ENCODE measurements at regions not wholly inside any gene's neighbourhood (a gene's known extent, or its start where the extent isn't known, plus 50 kb on each side); places are given as distances from the start of the nearest gene placed in this dataset.

- no peak overlapping the region for H3K9ac ChIP-seq (replicated peaks; ENCODE audit: extremely low read depth, insufficient read depth, low read length)
- POLR2A ChIA-PET = no interaction called here
- CTCF ChIA-PET = no interaction called here
- no peak overlapping the region for H3K4me3 ChIP-seq (replicated peaks in 1 of 3; ENCODE audit: insufficient read depth in 1 of 3, low read depth in 1 of 3, low read length in 3 of 3)
- intact Hi-C loops (cut with micrococcal nuclease) (no loop called here), dilution Hi-C loops (cut with MboI; ENCODE audit: extremely low pct_ligation_motif_present, low sequenced_read_pairs) (no loop called here)
- H3K36me3 ChIP-seq (ENCODE audit: control insufficient read depth in 2 of 2, extremely low read depth in 1 of 2, insufficient read depth in 2 of 2, low read length in 2 of 2) = no peaks in the 10 kb centered on the region
- H3K4me2 ChIP-seq (ENCODE audit: insufficient read depth, low read length) = no peak overlapping the region
- H2AFZ ChIP-seq (ENCODE audit: low read depth, low read length) = no peak overlapping the region
- BruUV-seq (replicated peaks) = no TSS peak
- no peak overlapping the region for H3K27ac ChIP-seq (ENCODE audit: insufficient read depth, low read depth, low read length)
- no peaks in the 10 kb centered on the region for H3K9me1 ChIP-seq (replicated peaks; ENCODE audit: control insufficient read depth, extremely low read depth, insufficient read depth, low read length)
- no peaks in the 10 kb centered on the region for H4K20me1 ChIP-seq (replicated peaks; ENCODE audit: control insufficient read depth, extremely low read depth, insufficient read depth, low read length)
- TF ChIP-seq JUN (IDR thresholded peaks at IDR 0.05; ENCODE audit: borderline replicate concordance, insufficient read depth, insufficient read length, low read depth) (no peak), MAX (IDR thresholded peaks at IDR 0.05; ENCODE audit: insufficient read depth, insufficient read length) (no peak), FOS (IDR thresholded peaks at IDR 0.05; ENCODE audit: borderline replicate concordance, insufficient read depth, low read length) (no peak), CTCF (IDR thresholded peaks at IDR 0.05; ENCODE audit: extremely low read depth in 1 of 2, insufficient read depth in 1 of 2, low read depth in 1 of 2, low read length in 2 of 2) (no peak), EZH2 (IDR thresholded peaks at IDR 0.05; ENCODE audit: borderline replicate concordance, low read depth, low read length, severe bottlenecking) (no peak), POLR2AphosphoS5 (IDR thresholded peaks at IDR 0.05; ENCODE audit: insufficient read depth, low read depth, low read length) (no peak), MYC (IDR thresholded peaks at IDR 0.05; ENCODE audit: low read depth, low read length) (no peak), POLR2A (IDR thresholded peaks at IDR 0.05; ENCODE audit: low read depth, low read length) (no peak), GATA2 (IDR thresholded peaks at IDR 0.05; ENCODE audit: insufficient read depth, insufficient read length, low read depth, low read length) (no peak)
- H3K4me1 ChIP-seq (ENCODE audit: control insufficient read depth, extremely low read depth, insufficient read depth, low read length) = no peaks in the 10 kb centered on the region
- no peak for FAIRE-seq
- H3K79me2 ChIP-seq (ENCODE audit: control insufficient read depth, insufficient read depth, low read length) = no peaks in the 10 kb centered on the region
- DNase-seq (ENCODE audit: low read depth, low spot score) = no peak
- H3K27me3 ChIP-seq (ENCODE audit: control insufficient read depth in 2 of 2, insufficient read depth in 2 of 2, low read length in 2 of 2) = no peaks in the 10 kb centered on the region
- no peaks in the 10 kb centered on the region for H3K9me3 ChIP-seq (replicated peaks; ENCODE audit: control insufficient read depth, insufficient read depth, low read length)
These were observed 84.5 kb downstream of the AASDHPPT start for GRCh38 chr11:106161775-106162634.

All from endothelial cell of umbilical vein (primary cell).